ENCODE measurements at regions not wholly inside any gene's neighbourhood (a gene's known extent, or its start where the extent isn't known, plus 50 kb on each side); places are given as distances from the start of the nearest gene placed in this dataset.
"Not testable (repeated sequence)": the region's sequence is repeated elsewhere in the genome, so short reads cannot be mapped to it uniquely, and the experiment has no call there.

- intact Hi-C loops (cut with DNase I): no loop called here
- Histone ChIP-seq H3K4me1 (no peaks in the 10 kb centered on the region), H3K27ac (no peak overlapping the region), H3K36me3 (ENCODE audit: insufficient read depth in 1 of 2, low read depth in 1 of 2) (no peaks in the 10 kb centered on the region), H3K4me3 (no peak overlapping the region), H3K9me3 (no peaks in the 10 kb centered on the region), H3K27me3 (ENCODE audit: insufficient read depth in 3 of 3, low read length in 2 of 3) (no peaks in the 10 kb centered on the region)
- 71 to 86% (median 83%) methylated on average over 1 of the region's 1 CpG for WGBS, 3 donors
- no peak for DNase-seq
- no peak for ATAC-seq
- TF ChIP-seq CTCF (IDR thresholded peaks at IDR 0.05): no peak
Measured at GRCh38 chrX:21225643-21226042, 148.6 kb upstream of the CNKSR2 start.

- DNase-seq; H3K9me3 ChIP-seq; H3K27ac ChIP-seq; H3K4me3 ChIP-seq; H3K4me1 ChIP-seq; ATAC-seq; H3K27me3 ChIP-seq (ENCODE audit: insufficient read depth in 3 of 3, low read length in 2 of 3); intact Hi-C loops (cut with DNase I); H3K36me3 ChIP-seq (ENCODE audit: insufficient read depth in 1 of 2, low read depth in 1 of 2): not testable (repeated sequence)
- 68 to 81% (median 78%) methylated on average over 2 to 3 of the region's 3 CpGs for WGBS, 3 donors
Measured at GRCh38 chrX:21228974-21229373, 145.2 kb upstream of the CNKSR2 start.

GRCh38 chrX:21255032-21255618 is 119.1 kb upstream of the CNKSR2 start:
- DNase-seq: no peak
- no peak for ATAC-seq
- intact Hi-C loops (cut with DNase I): no loop called here

GRCh38 chrX:21266949-21267348 is 107.3 kb upstream of the CNKSR2 start:
- ATAC-seq: no peak
- Histone ChIP-seq H3K4me3 (no peak overlapping the region), H3K36me3 (ENCODE audit: insufficient read depth in 1 of 2, low read depth in 1 of 2) (no peaks in the 10 kb centered on the region), H3K4me1 (no peaks in the 10 kb centered on the region), H3K9me3 (peaks cover 16% of the 10 kb centered on the region), H3K27ac (no peak overlapping the region), H3K27me3 (ENCODE audit: insufficient read depth in 3 of 3, low read length in 2 of 3) (no peaks in the 10 kb centered on the region)
- 63 to 94% (median 79%) methylated on average over 1 of the region's 1 CpG for WGBS, 3 donors
- no peak for DNase-seq
- intact Hi-C loops (cut with DNase I): no loop called here
- no peak for TF ChIP-seq CTCF (IDR thresholded peaks at IDR 0.05)

More at GRCh38 chrX:21255032-21255618, 119.1 kb upstream of the CNKSR2 start:
- 46 to 56% (median 48%) methylated on average over 3 of the region's 3 CpGs for WGBS, 3 donors
- Histone ChIP-seq H3K9me3 (no peaks in the 10 kb centered on the region), H3K36me3 (ENCODE audit: insufficient read depth in 1 of 2, low read depth in 1 of 2) (no peaks in the 10 kb centered on the region), H3K4me1 (no peaks in the 10 kb centered on the region), H3K27ac (no peak overlapping the region), H3K4me3 (no peak overlapping the region), H3K27me3 (ENCODE audit: insufficient read depth in 3 of 3, low read length in 2 of 3) (no peaks in the 10 kb centered on the region)
- TF ChIP-seq CTCF (IDR thresholded peaks at IDR 0.05): no peak

GRCh38 chrX:21276736-21277433 is 97.3 kb upstream of the CNKSR2 start:
- no peak for TF ChIP-seq CTCF (IDR thresholded peaks at IDR 0.05)
- H3K9me3 ChIP-seq: no peaks in the 10 kb centered on the region
- ATAC-seq: no peak
- WGBS, 3 donors: 75 to 86% (median 80%) methylated on average over 5 to 8 of the region's 8 CpGs
- no peaks in the 10 kb centered on the region for H3K36me3 ChIP-seq (ENCODE audit: insufficient read depth in 1 of 2, low read depth in 1 of 2)
- H3K4me1 ChIP-seq: no peaks in the 10 kb centered on the region
- no peak overlapping the region for H3K4me3 ChIP-seq
- no peak for DNase-seq
- H3K27me3 ChIP-seq (ENCODE audit: insufficient read depth in 3 of 3, low read length in 2 of 3): no peaks in the 10 kb centered on the region
- no peak overlapping the region for H3K27ac ChIP-seq
- intact Hi-C loops (cut with DNase I): no loop called here

All from psoas muscle (tissue), 7 donors.